MM.1S (cell line): ENCODE measurements at regions not wholly inside any gene's neighbourhood (a gene's known extent, or its start where the extent isn't known, plus 50 kb on each side); places are given as distances from the start of the nearest gene placed in this dataset.

ENCODE experiments used
- EZH2 ChIP-seq: fragments of 300-600 bp; sonication (generic); optimal IDR thresholded peaks from 2 replicates; pipeline ENCODE3; 2017; ENCODE audit warnings: low read depth, mild to moderate bottlenecking, antibody characterized with exemption, low read length, mixed read lengths
- TF ChIP-seq, protein P1 (sequence below): fragments of 300-600 bp; sonication (generic); IDR thresholded peaks from 2 replicates; pipeline ENCODE4 v1.5.1; 2016; ENCODE audit warnings: antibody characterized with exemption, low read length, mixed read lengths

DNA sequence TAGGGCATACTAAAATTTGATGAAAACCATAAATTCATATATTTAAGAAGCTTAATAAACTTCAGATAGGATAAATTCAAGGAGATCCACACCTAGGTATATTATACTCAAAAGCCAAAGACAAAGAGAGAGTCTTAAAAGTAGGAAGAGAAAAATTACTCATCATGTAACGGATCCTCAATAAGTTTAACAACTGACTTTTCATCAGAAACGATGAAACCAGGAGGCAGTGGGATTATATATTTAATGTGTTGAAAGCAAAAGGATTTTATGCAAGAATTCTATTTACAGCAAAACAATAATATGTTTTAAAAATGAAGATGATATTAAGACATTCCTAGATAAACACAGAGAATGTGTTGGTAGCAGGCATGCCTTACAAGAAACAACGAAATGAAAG is 202.7 kb downstream of the OXSM start:
- TF ChIP-seq, protein P1, sequence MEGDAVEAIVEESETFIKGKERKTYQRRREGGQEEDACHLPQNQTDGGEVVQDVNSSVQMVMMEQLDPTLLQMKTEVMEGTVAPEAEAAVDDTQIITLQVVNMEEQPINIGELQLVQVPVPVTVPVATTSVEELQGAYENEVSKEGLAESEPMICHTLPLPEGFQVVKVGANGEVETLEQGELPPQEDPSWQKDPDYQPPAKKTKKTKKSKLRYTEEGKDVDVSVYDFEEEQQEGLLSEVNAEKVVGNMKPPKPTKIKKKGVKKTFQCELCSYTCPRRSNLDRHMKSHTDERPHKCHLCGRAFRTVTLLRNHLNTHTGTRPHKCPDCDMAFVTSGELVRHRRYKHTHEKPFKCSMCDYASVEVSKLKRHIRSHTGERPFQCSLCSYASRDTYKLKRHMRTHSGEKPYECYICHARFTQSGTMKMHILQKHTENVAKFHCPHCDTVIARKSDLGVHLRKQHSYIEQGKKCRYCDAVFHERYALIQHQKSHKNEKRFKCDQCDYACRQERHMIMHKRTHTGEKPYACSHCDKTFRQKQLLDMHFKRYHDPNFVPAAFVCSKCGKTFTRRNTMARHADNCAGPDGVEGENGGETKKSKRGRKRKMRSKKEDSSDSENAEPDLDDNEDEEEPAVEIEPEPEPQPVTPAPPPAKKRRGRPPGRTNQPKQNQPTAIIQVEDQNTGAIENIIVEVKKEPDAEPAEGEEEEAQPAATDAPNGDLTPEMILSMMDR = no peak
- no peak for TF ChIP-seq EZH2
